Smooth muscle cell (in vitro differentiated cells): ENCODE measurements at regions not wholly inside any gene's neighbourhood (a gene's known extent, or its start where the extent isn't known, plus 50 kb on each side); places are given as distances from the start of the nearest gene placed in this dataset.

Experiments
- DNase-seq: peaks from one replicate; lab custom pipeline; 2025; ENCODE audit not compliant: unreplicated experiment; lab: John Stamatoyannopoulos, UW
- H2AFZ ChIP-seq: fragments of 200-600 bp; sonication (generic); 2 replicates; pipeline ENCODE4 v1.6.0; 2016; ENCODE audit warnings: antibody characterized with exemption, low read depth, mild to moderate bottlenecking
- H3F3A ChIP-seq: fragments of 200-600 bp; sonication (generic); 2 replicates; pipeline ENCODE4 v1.6.0; 2017; ENCODE audit warnings: antibody characterized with exemption, low read depth
- H3K27ac ChIP-seq: fragments of 200-600 bp; sonication (generic); 2 replicates; pipeline ENCODE4 v1.5.1; 2016; ENCODE audit warnings: low read depth, mild to moderate bottlenecking
- H3K27me3 ChIP-seq: fragments of 200-600 bp; sonication (generic); 2 replicates; pipeline ENCODE4 v1.6.1; 2016; ENCODE audit warnings: low read depth, mild to moderate bottlenecking
- H3K36me3 ChIP-seq: fragments of 200-600 bp; sonication (generic); 2 replicates; pipeline ENCODE4 v1.5.1; 2016; ENCODE audit warnings: low read depth
- H3K4me1 ChIP-seq: fragments of 200-600 bp; sonication (generic); 2 replicates; pipeline ENCODE4 v1.5.1; 2016; ENCODE audit warnings: low read depth
- H3K4me2 ChIP-seq: fragments of 200-600 bp; sonication (generic); 2 replicates; pipeline ENCODE4 v1.6.0; 2016; ENCODE audit warnings: mild to moderate bottlenecking
- H3K4me3 ChIP-seq: fragments of 200-600 bp; sonication (generic); 2 replicates; pipeline ENCODE4 v1.5.1; 2016; ENCODE audit warnings: mild to moderate bottlenecking
- H3K79me2 ChIP-seq: fragments of 200-600 bp; sonication (generic); 2 replicates; pipeline ENCODE4 v1.6.0; 2016; ENCODE audit warnings: low read depth, mild to moderate bottlenecking
- H3K9ac ChIP-seq: fragments of 200-600 bp; sonication (generic); 2 replicates; pipeline ENCODE4 v1.6.0; 2016; ENCODE audit warnings: low read depth
- H3K9me3 ChIP-seq: fragments of 200-600 bp; sonication (generic); replicated peaks from 2 replicates; pipeline ENCODE4 v1.5.1; 2016; ENCODE audit warnings: low read depth
- H4K20me1 ChIP-seq: fragments of 200-600 bp; sonication (generic); 2 replicates; pipeline ENCODE4 v1.6.0; 2016; ENCODE audit warnings: low read depth
- WGBS: methylation state at CpG from one replicate; pipeline ENCODE4 v1.1.7; 2016; ENCODE audit warnings: low lambda C conversion rate; 5-methylcytosine and 5-hydroxymethylcytosine counted together
- TF ChIP-seq, protein P1 (sequence below): fragments of 200-600 bp; sonication (generic); IDR thresholded peaks from 2 replicates; pipeline ENCODE4 v1.5.1; 2017; ENCODE audit warnings: borderline replicate concordance, mild to moderate bottlenecking, antibody characterized with exemption; ENCODE audit not compliant: insufficient read depth, poor library complexity, severe bottlenecking

DNA sequence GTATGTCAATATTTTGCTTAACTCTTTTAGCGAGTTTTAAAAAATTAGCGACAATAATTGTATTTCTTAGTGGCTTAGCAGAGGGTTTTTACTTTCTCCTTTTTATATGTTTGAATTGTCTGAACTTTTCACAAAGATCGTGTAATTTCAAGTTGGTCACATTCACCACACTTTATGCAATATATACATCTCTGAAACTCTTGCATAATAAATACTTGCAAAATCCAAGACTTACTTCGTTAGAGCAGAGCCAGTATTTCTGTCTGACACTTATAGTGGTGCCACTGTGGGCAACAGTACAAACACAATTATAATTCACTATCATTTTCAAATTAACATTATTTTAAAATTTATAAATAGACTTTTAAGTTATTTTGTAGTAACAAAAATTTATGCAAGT, 62.0 kb downstream of the SUCNR1 start:
- Histone ChIP-seq H2AFZ (no peak overlapping the region), H3K9ac (no peak overlapping the region), H3K27ac (no peak overlapping the region), H3K4me1 (no peaks in the 10 kb centered on the region), H3K4me3 (no peak overlapping the region), H3K79me2 (no peaks in the 10 kb centered on the region), H3K27me3 (no peaks in the 10 kb centered on the region), H4K20me1 (no peaks in the 10 kb centered on the region), H3K9me3 (no peaks in the 10 kb centered on the region), H3F3A (no peaks in the 10 kb centered on the region), H3K36me3 (no peaks in the 10 kb centered on the region), H3K4me2 (no peak overlapping the region)
- TF ChIP-seq, protein P1, sequence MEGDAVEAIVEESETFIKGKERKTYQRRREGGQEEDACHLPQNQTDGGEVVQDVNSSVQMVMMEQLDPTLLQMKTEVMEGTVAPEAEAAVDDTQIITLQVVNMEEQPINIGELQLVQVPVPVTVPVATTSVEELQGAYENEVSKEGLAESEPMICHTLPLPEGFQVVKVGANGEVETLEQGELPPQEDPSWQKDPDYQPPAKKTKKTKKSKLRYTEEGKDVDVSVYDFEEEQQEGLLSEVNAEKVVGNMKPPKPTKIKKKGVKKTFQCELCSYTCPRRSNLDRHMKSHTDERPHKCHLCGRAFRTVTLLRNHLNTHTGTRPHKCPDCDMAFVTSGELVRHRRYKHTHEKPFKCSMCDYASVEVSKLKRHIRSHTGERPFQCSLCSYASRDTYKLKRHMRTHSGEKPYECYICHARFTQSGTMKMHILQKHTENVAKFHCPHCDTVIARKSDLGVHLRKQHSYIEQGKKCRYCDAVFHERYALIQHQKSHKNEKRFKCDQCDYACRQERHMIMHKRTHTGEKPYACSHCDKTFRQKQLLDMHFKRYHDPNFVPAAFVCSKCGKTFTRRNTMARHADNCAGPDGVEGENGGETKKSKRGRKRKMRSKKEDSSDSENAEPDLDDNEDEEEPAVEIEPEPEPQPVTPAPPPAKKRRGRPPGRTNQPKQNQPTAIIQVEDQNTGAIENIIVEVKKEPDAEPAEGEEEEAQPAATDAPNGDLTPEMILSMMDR: no peak
- DNase-seq: no peak
- WGBS: 83% methylated on average over 4 of the region's 4 CpGs

DNA sequence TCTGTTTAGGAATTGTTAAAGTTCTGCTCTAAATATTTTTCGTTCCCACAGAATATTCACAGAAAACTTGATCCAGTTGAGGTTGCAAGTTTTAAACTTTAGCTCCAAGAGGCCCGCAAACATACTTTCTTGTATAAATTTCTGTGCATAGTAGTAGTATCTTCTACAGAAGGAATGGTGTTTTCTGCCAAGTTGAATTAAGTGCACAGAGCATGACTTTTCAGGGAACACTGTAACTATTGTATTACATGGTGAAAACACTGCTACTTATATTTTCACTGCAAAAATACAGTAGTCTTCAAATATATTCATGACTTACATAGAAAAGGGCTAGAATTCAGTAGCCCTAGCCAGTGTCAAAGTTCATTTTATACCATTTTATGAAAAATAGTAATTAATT, 67.0 kb downstream of the SUCNR1 start:
- no peak for DNase-seq
- 94% methylated on average over 2 of the region's 2 CpGs for WGBS
- H3F3A ChIP-seq: no peaks in the 10 kb centered on the region
- H3K4me1 ChIP-seq: no peaks in the 10 kb centered on the region
- no peak overlapping the region for H3K27ac ChIP-seq
- TF ChIP-seq, protein P1: no peak
- no peaks in the 10 kb centered on the region for H3K9me3 ChIP-seq
- H3K36me3 ChIP-seq: no peaks in the 10 kb centered on the region
- no peak overlapping the region for H3K9ac ChIP-seq
- no peak overlapping the region for H3K4me3 ChIP-seq
- no peak overlapping the region for H3K4me2 ChIP-seq
- H3K27me3 ChIP-seq: no peaks in the 10 kb centered on the region
- no peaks in the 10 kb centered on the region for H4K20me1 ChIP-seq
- H3K79me2 ChIP-seq: no peaks in the 10 kb centered on the region
- H2AFZ ChIP-seq: no peak overlapping the region

DNA sequence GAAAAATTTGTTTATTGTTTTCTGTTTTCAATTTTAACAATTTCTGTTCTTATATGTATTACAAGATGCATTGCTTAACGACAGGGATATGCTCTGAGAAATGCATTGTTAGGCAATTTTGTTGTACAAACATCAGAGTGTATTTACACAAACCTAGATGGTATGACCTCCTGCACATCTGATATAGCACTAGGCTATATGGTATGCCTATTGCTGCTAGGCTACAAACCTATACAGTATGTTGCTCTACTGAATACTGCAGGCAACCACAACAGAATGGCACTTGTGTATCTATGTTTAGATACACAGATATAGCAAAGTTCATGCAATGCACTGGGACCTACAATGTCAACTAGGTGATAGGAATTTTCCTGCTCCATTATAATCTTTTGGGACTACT, 70.1 kb downstream of the SUCNR1 start:
- Histone ChIP-seq H3K79me2 (no peaks in the 10 kb centered on the region), H3K9me3 (no peaks in the 10 kb centered on the region)
- 96% methylated on average over 1 of the region's 1 CpG for WGBS

DNA sequence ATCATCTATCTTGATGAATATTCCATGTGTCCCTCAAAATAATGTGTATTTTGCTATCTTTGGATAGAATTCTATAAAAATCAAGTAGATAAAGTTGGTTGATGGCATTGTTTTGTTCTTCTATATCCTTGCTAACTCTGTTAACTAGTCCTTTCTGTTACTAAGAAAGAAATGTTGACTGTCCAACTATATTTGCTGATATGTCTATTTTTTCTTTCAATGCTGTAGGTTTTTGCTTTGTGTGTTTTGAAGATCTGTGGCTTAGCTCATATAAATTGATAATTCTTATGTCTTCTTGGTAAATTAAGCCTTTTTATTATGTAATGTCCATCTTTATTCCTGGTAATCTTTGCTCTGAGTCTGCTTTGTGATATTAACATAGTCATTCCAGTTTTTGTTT, 70.9 kb downstream of the SUCNR1 start:
- no peak overlapping the region for H3K4me2 ChIP-seq

More for the DNA sequence above, 70.1 kb downstream of the SUCNR1 start:
- Histone ChIP-seq H3K4me2 (no peak overlapping the region), H3F3A (no peaks in the 10 kb centered on the region), H3K27me3 (no peaks in the 10 kb centered on the region), H3K9ac (no peak overlapping the region), H3K4me3 (no peak overlapping the region), H3K36me3 (no peaks in the 10 kb centered on the region), H3K27ac (no peak overlapping the region), H2AFZ (no peak overlapping the region), H3K4me1 (no peaks in the 10 kb centered on the region), H4K20me1 (no peaks in the 10 kb centered on the region)
- no peak for DNase-seq
- TF ChIP-seq, protein P1: no peak

More for the DNA sequence above, 70.9 kb downstream of the SUCNR1 start:
- DNase-seq: no peak
- Histone ChIP-seq H3F3A (no peaks in the 10 kb centered on the region), H3K4me3 (no peak overlapping the region), H3K27ac (no peak overlapping the region), H3K36me3 (no peaks in the 10 kb centered on the region), H3K4me1 (no peaks in the 10 kb centered on the region), H3K79me2 (no peaks in the 10 kb centered on the region), H3K9ac (no peak overlapping the region), H4K20me1 (no peaks in the 10 kb centered on the region), H3K9me3 (no peaks in the 10 kb centered on the region), H3K27me3 (no peaks in the 10 kb centered on the region), H2AFZ (no peak overlapping the region)
- TF ChIP-seq, protein P1: no peak
